PC-3 (cell line): ENCODE measurements at regions not wholly inside any gene's neighbourhood (a gene's known extent, or its start where the extent isn't known, plus 50 kb on each side); places are given as distances from the start of the nearest gene placed in this dataset.
"Not testable (repeated sequence)": the region's sequence is repeated elsewhere in the genome, so short reads cannot be mapped to it uniquely, and the experiment has no call there.

Experiments used
- ATAC-seq: fragments of 200-7000 bp; cut with Tn5 transposase; 2 replicates; pipeline ENCODE4 v1.9.1; 2020; ENCODE audit warnings: mild to moderate bottlenecking, moderate library complexity
- BruUV-seq: library from RNA; stranded (reverse); fragments of 400-500 nt; replicated peaks from 2 replicates; lab custom pipeline; 2021; lab: Mats Ljungman, UMichigan
- CTCF ChIA-PET: fragments of 300-600 bp; sonication (Branson Sonifier 250); formaldehyde crosslinking; loops from one replicate; lab custom pipeline; 2022; ENCODE audit warnings: antibody characterized with exemption; lab: Charles Lee
- POLR2A ChIA-PET: fragments of 300-600 bp; sonication (Branson Sonifier 250); formaldehyde crosslinking; loops from one replicate; lab custom pipeline; 2022; ENCODE audit warnings: antibody characterized with exemption; ENCODE audit not compliant: unreplicated experiment; lab: Charles Lee
- DNase-seq: peaks from one replicate; pipeline ENCODE4 v3.0.0-alpha.2; 2015
- H2AFZ ChIP-seq: fragments of 300-600 bp; sonication (generic); 2 replicates; pipeline ENCODE4 v1.6.0; 2016; ENCODE audit warnings: antibody characterized with exemption, low read length
- H3F3A ChIP-seq: fragments of 300-600 bp; sonication (generic); one replicate; pipeline ENCODE4 v1.6.0; 2017; ENCODE audit warnings: antibody characterized with exemption, low read length, control low read depth, mild to moderate bottlenecking; ENCODE audit not compliant: unreplicated experiment
- H3K27ac ChIP-seq: fragments of 300-600 bp; sonication (generic); 2 replicates; pipeline ENCODE4 v1.5.1; 2016; ENCODE audit warnings: mild to moderate bottlenecking, low read length
- H3K27me3 ChIP-seq: fragments of 300-600 bp; sonication (generic); 2 replicates; pipeline ENCODE4 v1.6.1; 2016; ENCODE audit warnings: low read length, mixed read lengths
- H3K36me3 ChIP-seq: fragments of 300-600 bp; sonication (generic); 2 replicates; pipeline ENCODE4 v1.6.1; 2016; ENCODE audit warnings: low read depth, mixed run types, low read length, mixed read lengths
- H3K4me1 ChIP-seq: fragments of 300-600 bp; sonication (generic); 2 replicates; pipeline ENCODE4 v1.5.1; 2016; ENCODE audit warnings: low read length; ENCODE audit not compliant: insufficient read depth
- H3K4me2 ChIP-seq: fragments of 300-600 bp; sonication (generic); 2 replicates; pipeline ENCODE4 v1.6.0; 2016; ENCODE audit warnings: low read length
- H3K4me3 ChIP-seq: fragments of 300-600 bp; sonication (generic); 2 replicates; pipeline ENCODE4 v1.5.1; 2016; ENCODE audit warnings: mild to moderate bottlenecking, low read length, mixed read lengths
- H3K79me2 ChIP-seq: fragments of 300-600 bp; sonication (generic); 2 replicates; pipeline ENCODE4 v1.6.1; 2017; ENCODE audit warnings: low read length, mixed read lengths
- H3K9ac ChIP-seq: fragments of 300-600 bp; sonication (generic); 2 replicates; pipeline ENCODE4 v1.6.0; 2016; ENCODE audit warnings: mild to moderate bottlenecking, low read length
- H3K9me2 ChIP-seq: fragments of 300-600 bp; sonication (generic); replicated peaks from 2 replicates; pipeline ENCODE4 v1.6.1; 2016; ENCODE audit warnings: mixed run types, low read length, mixed read lengths
- H3K9me3 ChIP-seq: fragments of 300-600 bp; sonication (generic); 2 replicates; pipeline ENCODE4 v1.6.1; 2016; ENCODE audit warnings: low read length, mixed read lengths
- H4K20me1 ChIP-seq: fragments of 300-600 bp; sonication (generic); 2 replicates; pipeline ENCODE4 v1.6.1; 2016; ENCODE audit warnings: low read length, mixed read lengths
- intact Hi-C: fragments of 100-400 bp; cut with micrococcal nuclease; formaldehyde crosslinking; loops from 2 replicates; pipeline ENCODE4 v1.9.0; 2023

DNA sequence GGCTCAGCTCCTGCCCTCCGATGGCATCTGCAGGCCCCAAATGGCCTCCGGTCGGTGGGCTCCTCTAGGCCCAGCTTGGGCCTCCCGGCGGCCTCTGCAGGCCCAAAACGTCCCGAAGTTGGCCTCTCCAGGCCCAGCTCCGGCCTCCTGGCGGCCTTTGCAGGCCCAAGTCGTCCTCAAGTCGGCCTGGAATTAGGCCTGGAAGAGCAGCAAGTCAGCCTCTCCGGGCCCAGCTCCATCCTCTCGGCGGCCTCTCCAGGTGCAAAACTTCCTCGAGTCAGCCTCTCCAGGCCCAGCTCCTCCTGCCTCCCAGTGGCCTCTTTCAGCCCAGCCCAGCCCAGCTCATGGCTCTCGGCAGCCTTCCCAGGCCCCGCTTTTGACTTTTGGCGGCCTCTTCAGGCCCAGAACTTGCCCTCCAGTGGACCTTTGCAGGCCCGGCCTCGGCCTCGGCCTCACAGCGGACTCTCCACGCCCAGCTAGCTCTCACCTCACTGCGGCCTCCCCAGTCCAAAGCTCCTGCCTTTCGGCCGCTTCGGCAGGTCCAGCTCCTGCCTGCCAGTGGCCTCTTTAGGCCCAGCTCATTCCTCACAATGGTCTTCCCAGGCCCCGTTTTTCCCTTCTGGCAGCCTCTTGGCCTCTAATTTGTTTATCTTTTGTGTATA lies 357.3 kb downstream of the ZNF37A start:
- H3K4me1 ChIP-seq, CTCF ChIA-PET, H3K27ac ChIP-seq, H3K27me3 ChIP-seq, BruUV-seq, H3K79me2 ChIP-seq, intact Hi-C loops, H3K4me3 ChIP-seq, H3K9ac ChIP-seq, POLR2A ChIA-PET, DNase-seq, ATAC-seq, H3K9me3 ChIP-seq, H3K4me2 ChIP-seq, H2AFZ ChIP-seq, H3K36me3 ChIP-seq, H3F3A ChIP-seq, H3K9me2 ChIP-seq, H4K20me1 ChIP-seq: not testable (repeated sequence)
